Sigmoid colon (tissue), 4 donors: ENCODE measurements at regions not wholly inside any gene's neighbourhood (a gene's known extent, or its start where the extent isn't known, plus 50 kb on each side); places are given as distances from the start of the nearest gene placed in this dataset.

Experiments used
- POLR2A ChIP-seq, 2 donors: fragments of 450-650 bp; IDR thresholded peaks; one replicate each; pipeline ENCODE4 v1.6.1; 2016; ENCODE audit warnings: antibody characterized with exemption in 2 of 2, mild to moderate bottlenecking in 2 of 2, moderate library complexity in 2 of 2
- POLR2AphosphoS5 ChIP-seq, 4 donors: sonication (generic); formaldehyde crosslinking; IDR thresholded peaks; one replicate each; pipeline ENCODE4 v1.6.1; 2017; ENCODE audit warnings: antibody characterized with exemption in 4 of 4
- TF ChIP-seq, protein P1 (sequence below), 4 experiments: fragments of 450-650 bp in 3 of 4; fragments of 200-600 bp in 1 of 4; IDR thresholded peaks; one replicate each; pipeline ENCODE4 v1.5.1; 2016 to 2019; ENCODE audit warnings: antibody characterized with exemption in 4 of 4, mild to moderate bottlenecking in 3 of 4, moderate library complexity in 2 of 4

- TF ChIP-seq POLR2A (IDR thresholded peaks at IDR 0.05) = no peak
- TF ChIP-seq, protein P1, sequence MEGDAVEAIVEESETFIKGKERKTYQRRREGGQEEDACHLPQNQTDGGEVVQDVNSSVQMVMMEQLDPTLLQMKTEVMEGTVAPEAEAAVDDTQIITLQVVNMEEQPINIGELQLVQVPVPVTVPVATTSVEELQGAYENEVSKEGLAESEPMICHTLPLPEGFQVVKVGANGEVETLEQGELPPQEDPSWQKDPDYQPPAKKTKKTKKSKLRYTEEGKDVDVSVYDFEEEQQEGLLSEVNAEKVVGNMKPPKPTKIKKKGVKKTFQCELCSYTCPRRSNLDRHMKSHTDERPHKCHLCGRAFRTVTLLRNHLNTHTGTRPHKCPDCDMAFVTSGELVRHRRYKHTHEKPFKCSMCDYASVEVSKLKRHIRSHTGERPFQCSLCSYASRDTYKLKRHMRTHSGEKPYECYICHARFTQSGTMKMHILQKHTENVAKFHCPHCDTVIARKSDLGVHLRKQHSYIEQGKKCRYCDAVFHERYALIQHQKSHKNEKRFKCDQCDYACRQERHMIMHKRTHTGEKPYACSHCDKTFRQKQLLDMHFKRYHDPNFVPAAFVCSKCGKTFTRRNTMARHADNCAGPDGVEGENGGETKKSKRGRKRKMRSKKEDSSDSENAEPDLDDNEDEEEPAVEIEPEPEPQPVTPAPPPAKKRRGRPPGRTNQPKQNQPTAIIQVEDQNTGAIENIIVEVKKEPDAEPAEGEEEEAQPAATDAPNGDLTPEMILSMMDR (IDR thresholded peaks at IDR 0.05) = no peak
- TF ChIP-seq POLR2AphosphoS5 (IDR thresholded peaks at IDR 0.05) = no peak
Measured at GRCh38 chr2:106956416-106956815, 70.4 kb upstream of the ST6GAL2 start.
